ENCODE measurements at regions not wholly inside any gene's neighbourhood (a gene's known extent, or its start where the extent isn't known, plus 50 kb on each side); places are given as distances from the start of the nearest gene placed in this dataset.

DNA sequence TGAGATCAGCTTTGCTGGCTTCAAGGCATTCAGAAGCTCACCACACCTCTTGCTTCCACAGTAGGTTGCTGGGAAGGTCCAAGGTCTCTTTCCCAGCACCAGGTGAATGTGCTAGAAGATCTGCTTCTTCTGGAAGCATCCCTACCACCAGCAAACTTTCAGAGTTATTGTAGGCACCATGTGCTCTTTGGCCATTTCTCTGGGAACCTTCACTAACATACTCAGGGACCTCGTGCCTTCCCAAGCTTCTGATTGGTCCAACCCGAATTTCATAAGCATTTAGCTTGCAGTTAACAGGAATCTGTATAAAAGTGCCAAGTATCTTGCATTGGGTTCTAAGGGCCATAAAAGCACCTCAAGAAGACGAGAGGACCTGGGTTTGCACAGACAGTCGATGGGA lies 86.5 kb upstream of the ARL4C start:
- ATAC-seq (no peak), FAIRE-seq (no peak), DNase-seq (ENCODE audit: low read depth in 1 of 2, low spot score in 1 of 2) (no peak)
- Histone ChIP-seq H3K9me3 (no peaks in the 10 kb centered on the region), H3K4me3 (no peak overlapping the region), H3K4me2 (no peak overlapping the region), H3K27ac (no peak overlapping the region), H3K4me1 (no peaks in the 10 kb centered on the region)
- POLR2A ChIA-PET: no interaction called here
- 39% methylated on average over 4 of the region's 4 CpGs for WGBS (ENCODE audit: missing lambda C conversion rate)
- TF ChIP-seq HEYL (CRISPR knock-in tag; IDR thresholded peaks at IDR 0.05) (no peak), BHLHE40 (IDR thresholded peaks at IDR 0.05; ENCODE audit: low read depth, low read length) (no peak)
- CTCF ChIA-PET: no interaction called here

DNA sequence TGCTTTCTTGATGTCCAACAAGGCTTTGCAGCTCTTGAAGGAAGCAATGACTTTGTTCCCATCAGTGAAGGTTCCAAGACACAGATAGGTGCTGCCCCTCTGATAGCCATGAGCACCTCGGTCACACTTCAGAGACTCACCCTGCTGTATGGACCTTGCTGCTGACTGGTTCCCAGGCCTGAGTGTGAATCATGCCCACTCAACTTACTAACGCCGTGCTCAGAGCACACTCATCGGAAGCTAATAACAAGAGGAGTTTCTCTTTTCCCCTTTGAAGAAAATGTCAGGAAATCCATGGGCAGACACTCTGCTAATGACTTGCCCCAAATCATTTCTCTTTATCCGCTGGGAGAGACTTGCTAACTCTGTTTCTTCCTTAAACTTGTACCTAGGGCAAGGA lies 83.8 kb upstream of the ARL4C start:
- Histone ChIP-seq H3K9me3 (peaks cover 5% of the 10 kb centered on the region), H3K4me3 (no peak overlapping the region), H3K4me1 (no peaks in the 10 kb centered on the region), H3K27ac (no peak overlapping the region), H3K4me2 (no peak overlapping the region)
- ChIA-PET CTCF (interaction anchor here (0.6 to 1.8 kb wide), 3 partner anchors 9 to 130 kb away, joined by 3 to 4 read pairs (median 3); no protein-coding TSS in a partner anchor), POLR2A (no interaction called here)
- WGBS (ENCODE audit: missing lambda C conversion rate): 86% methylated on average over 5 of the region's 5 CpGs
- TF ChIP-seq JUNB (IDR thresholded peaks at IDR 0.05) (no peak), RARB (CRISPR knock-in tag; IDR thresholded peaks at IDR 0.05) (no peak), RFX5 (IDR thresholded peaks at IDR 0.05) (no peak), HEYL (CRISPR knock-in tag; IDR thresholded peaks at IDR 0.05) (no peak), ZFP36 (IDR thresholded peaks at IDR 0.05; ENCODE audit: borderline replicate concordance, partially characterized antibody) (no peak), EHMT2 (IDR thresholded peaks at IDR 0.05; ENCODE audit: low read depth) (no peak), CBX8 (IDR thresholded peaks at IDR 0.05) (no peak), FOXS1 (CRISPR knock-in tag; IDR thresholded peaks at IDR 0.05) (no peak), HOXB13 (CRISPR knock-in tag; IDR thresholded peaks at IDR 0.05; ENCODE audit: low read depth) (no peak), TFCP2L1 (CRISPR knock-in tag; IDR thresholded peaks at IDR 0.05) (no peak), POLR2A (IDR thresholded peaks at IDR 0.05; ENCODE audit: low read length) (no peak), NPAS2 (CRISPR knock-in tag; IDR thresholded peaks at IDR 0.05; ENCODE audit: borderline replicate concordance) (no peak)
- TF ChIP-seq, protein P1, sequence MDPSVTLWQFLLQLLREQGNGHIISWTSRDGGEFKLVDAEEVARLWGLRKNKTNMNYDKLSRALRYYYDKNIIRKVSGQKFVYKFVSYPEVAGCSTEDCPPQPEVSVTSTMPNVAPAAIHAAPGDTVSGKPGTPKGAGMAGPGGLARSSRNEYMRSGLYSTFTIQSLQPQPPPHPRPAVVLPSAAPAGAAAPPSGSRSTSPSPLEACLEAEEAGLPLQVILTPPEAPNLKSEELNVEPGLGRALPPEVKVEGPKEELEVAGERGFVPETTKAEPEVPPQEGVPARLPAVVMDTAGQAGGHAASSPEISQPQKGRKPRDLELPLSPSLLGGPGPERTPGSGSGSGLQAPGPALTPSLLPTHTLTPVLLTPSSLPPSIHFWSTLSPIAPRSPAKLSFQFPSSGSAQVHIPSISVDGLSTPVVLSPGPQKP (IDR thresholded peaks at IDR 0.05; ENCODE audit: low read depth, low read length): no peak
- TF ChIP-seq, protein P2, sequence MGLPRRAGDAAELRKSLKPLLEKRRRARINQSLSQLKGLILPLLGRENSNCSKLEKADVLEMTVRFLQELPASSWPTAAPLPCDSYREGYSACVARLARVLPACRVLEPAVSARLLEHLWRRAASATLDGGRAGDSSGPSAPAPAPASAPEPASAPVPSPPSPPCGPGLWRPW (IDR thresholded peaks at IDR 0.05): no peak
- TF ChIP-seq, protein P3, sequence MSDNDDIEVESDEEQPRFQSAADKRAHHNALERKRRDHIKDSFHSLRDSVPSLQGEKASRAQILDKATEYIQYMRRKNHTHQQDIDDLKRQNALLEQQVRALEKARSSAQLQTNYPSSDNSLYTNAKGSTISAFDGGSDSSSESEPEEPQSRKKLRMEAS (IDR thresholded peaks at IDR 0.05): no peak
- TF ChIP-seq, protein P4, sequence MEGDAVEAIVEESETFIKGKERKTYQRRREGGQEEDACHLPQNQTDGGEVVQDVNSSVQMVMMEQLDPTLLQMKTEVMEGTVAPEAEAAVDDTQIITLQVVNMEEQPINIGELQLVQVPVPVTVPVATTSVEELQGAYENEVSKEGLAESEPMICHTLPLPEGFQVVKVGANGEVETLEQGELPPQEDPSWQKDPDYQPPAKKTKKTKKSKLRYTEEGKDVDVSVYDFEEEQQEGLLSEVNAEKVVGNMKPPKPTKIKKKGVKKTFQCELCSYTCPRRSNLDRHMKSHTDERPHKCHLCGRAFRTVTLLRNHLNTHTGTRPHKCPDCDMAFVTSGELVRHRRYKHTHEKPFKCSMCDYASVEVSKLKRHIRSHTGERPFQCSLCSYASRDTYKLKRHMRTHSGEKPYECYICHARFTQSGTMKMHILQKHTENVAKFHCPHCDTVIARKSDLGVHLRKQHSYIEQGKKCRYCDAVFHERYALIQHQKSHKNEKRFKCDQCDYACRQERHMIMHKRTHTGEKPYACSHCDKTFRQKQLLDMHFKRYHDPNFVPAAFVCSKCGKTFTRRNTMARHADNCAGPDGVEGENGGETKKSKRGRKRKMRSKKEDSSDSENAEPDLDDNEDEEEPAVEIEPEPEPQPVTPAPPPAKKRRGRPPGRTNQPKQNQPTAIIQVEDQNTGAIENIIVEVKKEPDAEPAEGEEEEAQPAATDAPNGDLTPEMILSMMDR (IDR thresholded peaks at IDR 0.05): no peak
- DNase-seq (ENCODE audit: low read depth in 1 of 2, low spot score in 1 of 2) (no peak), ATAC-seq (no peak), FAIRE-seq (no peak)

DNA sequence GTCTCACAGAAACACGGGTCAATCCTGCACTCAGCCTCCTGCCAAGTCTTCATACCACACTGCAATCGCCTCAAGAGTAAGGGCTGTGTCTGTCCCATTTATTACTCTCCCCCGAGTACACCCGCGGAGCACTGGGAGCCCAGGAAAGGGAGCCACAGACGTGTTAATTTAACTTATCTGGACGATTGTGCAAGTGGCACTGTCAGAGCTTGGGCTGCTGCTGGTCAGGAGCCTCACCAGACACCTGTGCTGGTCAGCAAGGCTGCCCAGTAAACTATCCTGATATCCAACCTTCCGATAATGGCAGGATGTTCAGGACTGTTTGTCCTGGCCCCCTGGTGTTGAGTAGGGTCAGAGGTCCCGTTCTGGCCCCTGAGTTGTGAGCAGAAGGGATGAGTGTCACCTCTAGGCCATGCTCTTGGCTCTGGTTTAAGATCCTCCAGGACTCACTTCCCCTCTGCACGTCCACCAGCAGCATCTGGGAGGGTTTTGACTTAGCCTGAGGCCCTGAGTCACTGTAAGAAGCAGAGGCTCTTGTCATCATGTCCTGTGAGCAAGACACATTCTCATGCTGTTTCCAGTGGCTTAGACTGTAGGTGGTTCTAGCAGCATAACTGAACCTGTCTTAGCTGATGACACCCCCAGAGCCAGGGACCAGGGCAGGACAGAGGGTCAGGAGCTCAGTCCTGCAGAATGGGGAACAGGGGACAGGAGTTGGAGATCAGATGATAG lies 82.5 kb upstream of the ARL4C start:
- H3K9me3 ChIP-seq: peaks cover 5% of the 10 kb centered on the region
- FAIRE-seq (no peak), DNase-seq (ENCODE audit: low read depth in 1 of 2, low spot score in 1 of 2) (no peak), ATAC-seq (peak; percentile 30 to 39; a peak in 3 of 6 replicates)
- TF ChIP-seq FOSB (CRISPR knock-in tag; IDR thresholded peaks at IDR 0.05): no peak
- no peak for TF ChIP-seq HOXA7 (CRISPR knock-in tag; IDR thresholded peaks at IDR 0.05)
- TF ChIP-seq EHF (CRISPR knock-in tag; IDR thresholded peaks at IDR 0.05): no peak
- no peak for TF ChIP-seq CBX2 (IDR thresholded peaks at IDR 0.05; ENCODE audit: borderline replicate concordance, low read depth)
- no peak for TF ChIP-seq FOXS1 (CRISPR knock-in tag; IDR thresholded peaks at IDR 0.05)
- TF ChIP-seq KDM1A (IDR thresholded peaks at IDR 0.05; ENCODE audit: low read depth): no peak
- no peak for TF ChIP-seq KDM5A (IDR thresholded peaks at IDR 0.05)
- no peak for TF ChIP-seq NFE2L2 (conservative IDR thresholded peaks at IDR 0.05; ENCODE audit: low read length)
- TF ChIP-seq ESRRA (IDR thresholded peaks at IDR 0.05; ENCODE audit: borderline replicate concordance, low read length): no peak
- TF ChIP-seq, protein P1 (IDR thresholded peaks at IDR 0.05; ENCODE audit: low read depth, low read length): no peak
- no peak for TF ChIP-seq CHD2 (IDR thresholded peaks at IDR 0.05; ENCODE audit: low read length, partially characterized antibody)
- no peak for TF ChIP-seq HOXB13 (CRISPR knock-in tag; IDR thresholded peaks at IDR 0.05; ENCODE audit: low read depth)
- no peak for TF ChIP-seq RARB (CRISPR knock-in tag; IDR thresholded peaks at IDR 0.05)
- TF ChIP-seq HOXB5 (CRISPR knock-in tag; IDR thresholded peaks at IDR 0.05): no peak
- no peak overlapping the region for H3K4me2 ChIP-seq
- H3K27ac ChIP-seq: 0 out of 6 replicates have a peak overlapping the region, but pooled peaks of 1 of the 2 experiments have one; percentile 24
- 55% methylated on average over 10 of the region's 10 CpGs for WGBS (ENCODE audit: missing lambda C conversion rate)
- H3K4me1 ChIP-seq: no peaks in the 10 kb centered on the region
- CTCF ChIA-PET: interaction anchor here (1.1 to 1.8 kb wide), 2 partner anchors 12 to 78 kb away, joined by 3 to 4 read pairs; no protein-coding TSS in a partner anchor
- POLR2A ChIA-PET: no interaction called here
- no peak overlapping the region for H3K4me3 ChIP-seq
